GM21717 (cell line): ENCODE measurements at regions not wholly inside any gene's neighbourhood (a gene's known extent, or its start where the extent isn't known, plus 50 kb on each side); places are given as distances from the start of the nearest gene placed in this dataset.
"Not testable (repeated sequence)": the region's sequence is repeated elsewhere in the genome, so short reads cannot be mapped to it uniquely, and the experiment has no call there.

Experiments
- ATAC-seq: cut with Tn5 transposase; IDR thresholded peaks from one replicate; pipeline ENCODE4 v1.9.1; 2021; ENCODE audit warnings: mild to moderate bottlenecking, moderate library complexity; ENCODE audit not compliant: unreplicated experiment

- not testable (repeated sequence) for ATAC-seq
Measured at GRCh38 chr5:91917037-91917814, 534.1 kb upstream of the ARRDC3 start.

GRCh38 chr5:91910655-91911054 is 527.5 kb upstream of the ARRDC3 start:
- ATAC-seq: no peak

GRCh38 chr5:91910247-91910646 is 527.1 kb upstream of the ARRDC3 start:
- no peak for ATAC-seq

GRCh38 chr5:91906494-91906893 is 523.4 kb upstream of the ARRDC3 start:
- ATAC-seq: no peak

DNA sequence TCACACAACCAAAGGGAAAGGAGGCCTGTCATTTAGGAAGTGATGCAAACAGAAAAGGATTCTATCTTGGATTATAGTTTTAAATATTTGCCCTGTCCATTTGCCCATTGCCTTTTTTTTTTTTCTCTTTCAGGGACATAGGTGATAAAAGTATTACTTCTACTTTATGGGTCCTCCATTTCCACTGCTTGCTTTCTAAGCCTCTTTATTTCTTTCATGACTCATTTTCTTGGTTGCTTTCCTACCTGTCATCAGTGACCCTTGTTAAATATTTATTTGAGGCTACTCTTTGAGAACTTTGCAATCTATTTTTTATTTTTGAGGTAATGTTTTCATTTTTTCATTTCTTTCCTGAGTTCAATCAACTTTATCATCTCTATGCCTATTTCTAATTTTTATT is 522.9 kb upstream of the ARRDC3 start:
- ATAC-seq: no peak

DNA sequence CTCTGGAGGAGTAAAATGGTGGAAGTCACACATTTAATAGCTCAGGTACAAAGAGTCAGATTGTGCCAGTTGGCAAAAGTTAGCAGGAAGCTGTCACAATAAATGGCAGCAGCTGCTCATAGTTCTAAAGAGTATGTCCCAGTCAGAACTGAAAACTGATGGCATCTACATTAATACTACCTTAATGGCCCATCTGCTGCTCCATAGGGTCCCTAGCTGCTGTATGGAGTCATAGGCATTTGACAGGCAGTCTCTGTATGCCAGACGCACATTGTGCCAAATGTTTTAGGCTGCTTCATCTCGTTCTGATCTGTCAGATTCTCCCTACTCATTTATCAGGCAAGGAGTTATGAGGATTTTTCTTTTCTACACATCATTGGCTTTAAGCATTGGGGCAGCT is 515.8 kb upstream of the ARRDC3 start:
- no peak for ATAC-seq

DNA sequence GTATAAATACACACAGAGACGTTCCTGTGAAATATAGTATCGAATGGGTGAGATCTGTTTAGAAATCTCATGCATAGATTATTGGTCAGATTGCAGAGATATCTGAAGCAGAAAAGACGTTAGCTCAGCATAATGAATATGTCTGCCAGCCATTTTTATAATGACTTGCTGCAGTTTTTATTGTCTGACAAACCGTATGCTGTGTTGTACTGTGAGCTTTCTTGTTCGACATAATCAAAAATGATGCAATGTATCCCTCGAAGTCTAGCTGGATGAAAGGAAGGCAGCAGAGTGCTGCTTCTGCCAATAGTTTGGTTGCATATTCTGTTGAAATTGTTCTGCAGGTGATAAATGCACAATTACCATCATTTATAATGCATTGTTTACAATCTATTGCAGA is 514.9 kb upstream of the ARRDC3 start:
- no peak for ATAC-seq

- no peak for ATAC-seq
Measured at GRCh38 chr5:91888810-91889209, 505.7 kb upstream of the ARRDC3 start.

DNA sequence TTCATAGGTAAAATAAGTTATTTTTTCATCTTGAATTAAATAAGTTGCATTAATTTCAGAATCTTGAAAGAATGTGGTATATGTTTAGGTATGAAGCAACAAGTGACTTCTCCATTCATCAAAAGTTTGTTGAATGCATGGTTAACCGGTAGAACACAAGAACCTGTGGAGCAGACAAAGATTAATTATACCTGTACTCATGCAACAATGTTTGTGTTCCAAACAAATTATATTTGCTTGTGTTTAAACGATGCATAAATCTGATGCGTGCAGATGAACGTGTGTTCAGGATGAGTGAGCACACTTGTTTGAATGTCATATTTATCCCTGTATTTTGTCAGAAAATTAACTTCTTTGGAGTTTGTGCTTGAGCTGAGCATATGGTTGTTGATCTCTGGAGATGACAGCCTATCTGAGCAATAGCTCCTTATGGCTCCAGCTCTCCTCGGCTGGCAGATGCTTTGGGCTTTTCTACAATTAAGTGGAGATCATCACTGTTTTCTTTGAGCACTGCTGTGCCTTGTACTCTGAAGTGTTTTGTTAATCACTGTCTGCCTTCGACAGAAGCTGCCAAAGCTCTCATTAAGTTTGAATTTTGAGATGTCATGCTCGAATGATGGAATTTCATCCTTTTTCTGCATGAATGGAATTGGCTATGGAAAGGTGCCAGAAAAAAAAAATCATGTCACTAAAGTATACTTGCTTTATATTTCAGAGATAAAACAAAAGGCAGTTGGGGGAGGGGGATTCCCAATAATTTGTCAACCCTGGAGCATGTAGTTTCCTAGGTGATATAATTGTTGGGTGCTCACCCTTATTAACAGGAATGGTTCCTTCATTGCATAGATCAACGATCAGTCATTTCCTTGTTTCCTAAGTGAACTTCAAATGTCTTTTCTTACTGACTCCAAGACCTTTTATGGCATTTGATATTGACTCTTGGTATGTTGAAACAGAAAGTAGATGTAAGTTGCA is 502.5 kb upstream of the ARRDC3 start:
- ATAC-seq: no peak

- no peak for ATAC-seq
Measured at GRCh38 chr5:91884036-91884435, 500.9 kb upstream of the ARRDC3 start.

- ATAC-seq: no peak
Measured at GRCh38 chr5:91875196-91875779, 492.2 kb upstream of the ARRDC3 start.

DNA sequence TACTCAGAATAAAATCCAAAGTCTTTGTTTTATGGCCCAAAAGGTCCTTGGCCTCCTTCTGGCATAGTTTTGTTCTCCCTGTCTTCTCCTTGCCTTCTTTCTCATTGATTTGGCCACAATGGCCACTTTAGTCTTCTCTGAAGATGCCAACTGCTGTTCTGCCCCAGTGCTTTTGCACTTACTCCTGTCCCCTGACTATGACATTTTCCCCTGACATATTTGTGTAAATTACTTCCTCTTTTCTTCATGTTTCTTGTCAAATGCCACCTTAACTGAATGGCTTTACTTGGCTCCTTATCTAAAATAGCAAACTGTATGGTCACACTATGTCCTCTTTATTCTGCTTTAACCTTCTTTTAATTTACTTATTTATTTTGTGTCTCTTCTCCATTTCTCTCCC is 484.7 kb upstream of the ARRDC3 start:
- ATAC-seq: no peak

- no peak for ATAC-seq
Measured at GRCh38 chr5:91865915-91866314, 482.8 kb upstream of the ARRDC3 start.

DNA sequence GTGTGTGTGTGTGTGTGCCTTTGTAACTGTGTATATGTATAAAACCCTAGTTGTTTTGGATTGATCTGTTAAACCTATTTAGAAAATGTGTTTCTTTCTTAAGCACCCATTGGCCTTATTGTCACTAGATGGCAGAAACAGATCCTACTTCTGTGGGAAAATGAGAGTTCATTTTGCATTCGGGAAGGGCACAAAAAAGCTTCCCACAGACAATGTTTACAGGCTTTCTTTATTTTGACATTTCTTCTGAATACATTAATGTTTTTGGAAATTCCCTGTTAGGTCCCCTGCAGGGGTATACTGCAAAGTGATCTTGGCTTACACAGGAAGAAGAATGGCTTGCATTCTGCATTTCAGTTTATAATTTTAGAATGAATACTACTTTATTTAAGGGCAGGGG is 481.8 kb upstream of the ARRDC3 start:
- no peak for ATAC-seq

DNA sequence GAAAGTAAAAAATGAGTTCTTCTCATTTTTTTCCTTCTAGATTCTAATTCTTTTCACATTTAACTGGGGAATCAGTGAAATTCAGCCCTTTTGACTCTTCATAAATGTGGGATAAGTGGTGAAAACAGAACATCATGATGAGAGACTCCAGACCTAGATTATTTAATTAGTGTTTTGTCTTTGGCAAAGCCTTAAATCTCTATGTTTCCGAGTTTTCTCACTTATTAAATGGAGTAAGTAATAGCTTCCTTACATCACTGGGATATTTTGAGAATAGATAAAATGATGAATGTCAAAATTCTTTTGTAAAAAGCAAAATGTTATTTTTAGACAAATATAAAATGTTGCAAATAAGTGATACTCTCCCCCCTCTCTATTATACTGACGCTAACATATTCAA is 468.6 kb upstream of the ARRDC3 start:
- no peak for ATAC-seq

GRCh38 chr5:91850031-91850430 is 466.9 kb upstream of the ARRDC3 start:
- no peak for ATAC-seq

DNA sequence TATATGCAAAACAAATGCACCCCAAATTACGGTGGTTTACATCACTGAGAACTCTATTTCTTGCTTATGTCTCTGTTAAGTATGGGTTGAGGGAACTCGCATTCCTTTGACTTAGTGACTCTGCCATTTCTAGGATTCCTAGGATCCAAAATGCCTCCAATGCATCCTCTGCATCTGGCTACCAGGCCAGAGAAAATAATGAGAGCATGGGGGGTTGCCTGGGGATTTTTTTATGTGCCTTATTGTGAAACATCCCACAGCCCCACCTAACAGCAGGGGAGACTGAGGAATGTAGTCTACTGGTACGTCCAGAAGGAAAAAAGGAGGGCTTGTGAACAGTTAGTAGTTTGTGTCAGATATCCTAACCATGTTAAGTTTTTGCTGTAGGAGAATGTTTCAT is 466.0 kb upstream of the ARRDC3 start:
- ATAC-seq: no peak

- no peak for ATAC-seq
Measured at GRCh38 chr5:91848453-91848852, 465.3 kb upstream of the ARRDC3 start.

GRCh38 chr5:91841423-91841822 is 458.3 kb upstream of the ARRDC3 start:
- no peak for ATAC-seq

DNA sequence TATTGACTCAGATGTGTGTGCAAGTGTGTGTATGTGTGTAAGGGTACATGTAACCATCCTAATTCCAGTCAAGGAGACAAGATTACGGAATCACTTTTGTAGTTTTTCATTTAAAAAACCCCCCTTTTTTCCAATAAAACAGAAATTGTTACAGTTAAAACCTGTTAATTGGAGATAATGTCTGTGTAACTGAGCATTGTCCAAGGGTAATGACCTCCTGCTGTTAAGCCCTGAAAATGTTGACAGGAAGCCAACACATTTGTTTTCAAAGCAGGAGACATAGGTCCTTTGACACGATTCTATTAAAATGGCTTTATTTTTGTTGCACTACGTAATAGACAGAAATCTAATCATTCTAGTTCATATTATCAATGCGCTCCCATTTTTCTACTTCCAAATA is 457.3 kb upstream of the ARRDC3 start:
- no peak for ATAC-seq

GRCh38 chr5:91839721-91840120 is 456.6 kb upstream of the ARRDC3 start:
- ATAC-seq: no peak

DNA sequence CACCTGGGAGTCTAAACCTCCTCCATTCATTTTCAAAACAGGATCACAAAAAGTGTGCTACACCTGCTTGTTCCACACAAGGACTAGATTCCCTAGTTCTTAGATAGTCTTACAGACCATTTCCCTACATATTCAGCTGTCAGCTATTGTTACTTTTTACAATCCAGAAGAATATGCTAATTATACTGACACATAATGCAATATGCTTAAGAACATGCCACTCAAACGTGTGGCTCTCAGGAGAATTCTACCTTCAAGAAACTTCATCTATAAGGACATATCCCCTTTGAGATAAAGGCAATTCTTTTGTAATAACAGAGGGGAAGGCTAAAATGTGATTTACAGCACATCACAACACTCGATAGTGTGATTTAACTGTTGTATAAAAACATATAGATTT is 456.1 kb upstream of the ARRDC3 start:
- ATAC-seq: no peak
